SKM-1 (cell line): ENCODE measurements at regions not wholly inside any gene's neighbourhood (a gene's known extent, or its start where the extent isn't known, plus 50 kb on each side); places are given as distances from the start of the nearest gene placed in this dataset.

Experiments used
- DNase-seq: peaks from one replicate; lab custom pipeline; 2025; ENCODE audit not compliant: unreplicated experiment; lab: John Stamatoyannopoulos, UW

GRCh38 chr10:21068026-21068656 is 171.0 kb upstream of the NEBL start:
- DNase-seq = no peak

- no peak for DNase-seq
Observed at GRCh38 chr10:21065621-21066248, 168.6 kb upstream of the NEBL start.

- no peak for DNase-seq
Observed at GRCh38 chr10:21061982-21062381, 164.9 kb upstream of the NEBL start.

GRCh38 chr10:21061184-21061583 is 164.1 kb upstream of the NEBL start:
- no peak for DNase-seq

- no peak for DNase-seq
Observed at GRCh38 chr10:21060626-21061025, 163.5 kb upstream of the NEBL start.

- DNase-seq = no peak
Observed at GRCh38 chr10:21057989-21058388, 160.9 kb upstream of the NEBL start.

GRCh38 chr10:21057436-21057835 is 160.3 kb upstream of the NEBL start:
- no peak for DNase-seq

GRCh38 chr10:21056461-21056860 is 159.3 kb upstream of the NEBL start:
- no peak for DNase-seq

GRCh38 chr10:21055339-21056135 is 158.4 kb upstream of the NEBL start:
- no peak for DNase-seq

- DNase-seq = no peak
Observed at GRCh38 chr10:21053953-21054690, 157.0 kb upstream of the NEBL start.

GRCh38 chr10:21052709-21053104 is 155.6 kb upstream of the NEBL start:
- DNase-seq = no peak

GRCh38 chr10:21052072-21052708 is 155.1 kb upstream of the NEBL start:
- DNase-seq = no peak

- DNase-seq = no peak
Observed at GRCh38 chr10:21049482-21049881, 152.4 kb upstream of the NEBL start.

GRCh38 chr10:21048068-21048467 is 151.0 kb upstream of the NEBL start:
- no peak for DNase-seq

- no peak for DNase-seq
Observed at GRCh38 chr10:21047511-21047910, 150.4 kb upstream of the NEBL start.

GRCh38 chr10:21047096-21047495 is 150.0 kb upstream of the NEBL start:
- no peak for DNase-seq

GRCh38 chr10:21043044-21043443 is 145.9 kb upstream of the NEBL start:
- no peak for DNase-seq

- DNase-seq = no peak
Observed at GRCh38 chr10:21042536-21042935, 145.4 kb upstream of the NEBL start.

- no peak for DNase-seq
Observed at GRCh38 chr10:21041763-21042458, 144.8 kb upstream of the NEBL start.

- DNase-seq = no peak
Observed at GRCh38 chr10:21039721-21040120, 142.6 kb upstream of the NEBL start.
